HG03039 (cell line): ENCODE measurements at regions not wholly inside any gene's neighbourhood (a gene's known extent, or its start where the extent isn't known, plus 50 kb on each side); places are given as distances from the start of the nearest gene placed in this dataset.

Experiments used
- ATAC-seq: cut with Tn5 transposase; IDR thresholded peaks from one replicate; pipeline ENCODE4 v1.9.1; 2021; ENCODE audit warnings: mild to moderate bottlenecking, moderate library complexity; ENCODE audit not compliant: unreplicated experiment

DNA sequence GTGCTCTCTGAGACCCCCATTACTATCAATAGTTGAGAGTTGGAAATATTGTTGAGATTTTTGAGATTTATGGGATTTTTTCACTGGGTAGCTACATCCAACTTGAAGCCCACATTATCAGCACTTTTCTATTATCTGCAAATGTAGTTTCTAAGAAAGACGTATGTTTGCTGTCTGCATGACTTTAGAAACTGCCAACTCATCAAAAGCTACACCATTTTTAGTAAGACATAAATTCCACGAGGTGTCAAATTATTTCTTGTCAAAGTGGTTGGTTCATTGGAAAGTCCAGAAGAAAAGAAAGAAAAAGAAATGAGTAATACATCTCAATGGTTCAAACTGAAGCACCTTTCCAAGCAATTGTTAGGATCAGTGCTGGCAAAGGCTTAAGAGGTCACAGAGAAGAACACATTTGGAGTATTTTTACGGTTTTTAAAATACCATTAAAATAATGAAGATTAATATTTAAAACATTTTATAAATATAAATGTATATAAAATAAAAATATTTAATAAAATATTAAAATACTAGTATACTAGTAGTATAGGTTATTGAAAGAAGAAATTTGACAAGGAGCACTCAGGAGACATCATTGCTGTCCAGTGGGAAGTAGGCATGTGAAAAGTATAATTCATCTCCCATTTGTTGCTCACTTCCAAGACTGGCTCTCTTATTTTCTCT lies 463.5 kb downstream of the TAFA4 start:
- ATAC-seq, result no peak

DNA sequence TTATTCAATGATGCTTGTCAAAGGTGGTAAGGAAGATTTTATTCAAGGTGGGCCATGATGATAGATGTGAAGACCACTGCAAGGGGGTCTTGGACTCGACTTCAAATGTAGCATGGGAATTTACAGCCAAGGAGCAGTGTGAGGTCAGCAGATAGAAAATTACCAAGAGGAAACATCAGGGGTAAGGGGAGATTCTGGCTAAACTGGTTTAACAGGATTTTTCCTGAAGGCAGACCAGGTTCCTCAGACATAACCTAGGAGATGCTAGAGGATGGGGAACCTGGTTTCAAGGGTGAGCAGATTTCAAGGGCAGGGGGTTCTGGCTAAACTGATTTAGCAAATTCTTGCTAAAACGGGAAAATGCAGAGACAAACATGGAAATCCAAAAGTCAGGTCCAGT lies 464.9 kb downstream of the TAFA4 start:
- no peak for ATAC-seq

DNA sequence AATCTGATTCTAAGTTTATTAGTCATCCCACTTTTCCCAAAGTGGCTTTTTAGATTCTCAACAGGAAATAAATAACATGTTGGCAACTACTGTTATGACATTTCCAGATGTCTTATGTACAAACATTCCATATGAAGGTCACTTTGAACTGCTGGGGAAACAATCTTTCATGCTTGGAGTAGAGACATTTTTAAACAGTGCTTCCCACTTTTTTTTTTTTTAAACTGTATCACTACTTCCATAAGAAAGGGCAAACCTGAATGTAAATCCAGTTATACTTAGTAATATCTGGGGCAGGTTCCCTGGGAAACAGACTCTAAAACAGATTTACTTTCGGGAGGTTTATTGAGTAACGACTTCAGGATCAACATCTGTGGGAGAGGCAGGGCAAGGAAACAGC lies 473.8 kb downstream of the TAFA4 start:
- no peak for ATAC-seq

DNA sequence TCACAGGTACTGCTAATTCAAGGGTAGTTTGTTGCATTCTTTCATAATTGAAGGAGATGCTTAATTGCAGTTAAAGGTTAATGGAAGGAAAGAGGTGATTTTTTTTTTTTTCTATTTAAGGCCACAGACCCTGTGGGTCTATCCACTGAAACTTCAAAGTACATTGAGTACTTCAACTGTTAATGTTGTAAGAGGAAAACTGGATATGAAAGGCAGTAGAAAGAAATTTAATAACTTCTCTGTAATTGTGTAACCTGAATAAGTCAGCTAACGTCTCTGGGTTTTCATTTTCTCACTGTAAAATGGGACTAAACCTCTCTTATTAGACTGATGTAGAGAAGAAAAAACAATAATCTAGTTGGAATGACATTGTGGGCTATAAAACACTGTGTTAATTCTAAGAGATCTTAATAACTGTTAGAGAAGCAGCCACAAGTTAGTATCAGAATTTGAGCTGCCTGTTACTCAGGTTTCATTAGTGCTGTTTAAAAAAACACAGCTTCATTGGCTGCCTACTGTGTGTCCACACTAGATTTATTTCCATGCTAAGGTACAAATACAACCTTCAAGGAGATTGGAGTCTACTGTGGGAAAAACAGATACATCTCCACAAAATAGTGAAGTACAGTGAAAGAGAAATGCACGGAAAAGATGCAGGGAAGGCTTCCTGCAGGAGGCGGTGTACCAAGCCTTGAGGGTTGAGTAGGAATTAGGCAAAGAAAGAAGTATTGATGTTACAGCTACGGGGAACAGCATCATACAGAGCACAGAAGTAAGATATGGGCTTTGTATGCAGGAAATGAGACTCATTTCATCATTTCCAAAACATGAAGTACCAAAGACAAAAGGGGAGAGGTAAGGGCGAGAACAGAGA lies 483.6 kb downstream of the TAFA4 start:
- no peak for ATAC-seq

DNA sequence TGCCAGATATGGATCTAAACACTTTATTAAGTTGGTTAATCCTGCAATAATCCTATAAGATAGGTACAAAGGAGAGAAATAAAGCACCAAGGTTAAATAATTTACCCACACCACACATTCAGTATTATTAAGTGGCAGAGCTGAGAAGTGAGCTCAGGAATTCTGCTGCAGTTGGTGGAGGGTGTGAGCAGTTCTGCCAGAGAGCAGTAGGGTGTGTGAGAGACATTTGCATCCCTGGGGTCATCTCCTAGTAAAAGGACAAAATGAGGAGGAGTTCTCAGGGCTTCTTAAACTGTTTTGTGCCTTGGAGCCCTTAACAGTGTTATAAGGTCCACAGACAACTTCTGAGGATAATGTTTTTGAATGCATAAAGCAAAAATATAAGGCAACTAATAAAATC lies 484.5 kb downstream of the TAFA4 start:
- ATAC-seq, result no peak

DNA sequence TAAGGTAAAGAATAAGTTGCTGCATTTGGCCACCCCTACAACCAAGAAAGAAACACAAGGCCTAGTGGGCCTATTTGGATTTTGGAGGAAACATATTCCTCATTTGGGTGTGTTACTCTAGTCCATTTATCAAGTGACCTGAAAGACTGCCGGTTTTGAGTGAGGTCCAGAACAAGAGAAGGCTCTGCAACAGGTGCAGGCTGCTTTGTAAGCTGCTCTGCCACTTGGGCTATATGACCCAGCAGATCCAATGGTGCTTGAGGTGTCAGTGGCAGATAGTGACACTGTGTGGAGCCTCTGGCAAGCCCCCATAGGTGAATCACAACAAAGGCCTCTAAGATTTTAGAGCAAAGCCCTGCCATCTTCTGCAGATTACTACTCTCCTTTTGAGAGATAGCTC lies 491.3 kb downstream of the TAFA4 start:
- no peak for ATAC-seq

DNA sequence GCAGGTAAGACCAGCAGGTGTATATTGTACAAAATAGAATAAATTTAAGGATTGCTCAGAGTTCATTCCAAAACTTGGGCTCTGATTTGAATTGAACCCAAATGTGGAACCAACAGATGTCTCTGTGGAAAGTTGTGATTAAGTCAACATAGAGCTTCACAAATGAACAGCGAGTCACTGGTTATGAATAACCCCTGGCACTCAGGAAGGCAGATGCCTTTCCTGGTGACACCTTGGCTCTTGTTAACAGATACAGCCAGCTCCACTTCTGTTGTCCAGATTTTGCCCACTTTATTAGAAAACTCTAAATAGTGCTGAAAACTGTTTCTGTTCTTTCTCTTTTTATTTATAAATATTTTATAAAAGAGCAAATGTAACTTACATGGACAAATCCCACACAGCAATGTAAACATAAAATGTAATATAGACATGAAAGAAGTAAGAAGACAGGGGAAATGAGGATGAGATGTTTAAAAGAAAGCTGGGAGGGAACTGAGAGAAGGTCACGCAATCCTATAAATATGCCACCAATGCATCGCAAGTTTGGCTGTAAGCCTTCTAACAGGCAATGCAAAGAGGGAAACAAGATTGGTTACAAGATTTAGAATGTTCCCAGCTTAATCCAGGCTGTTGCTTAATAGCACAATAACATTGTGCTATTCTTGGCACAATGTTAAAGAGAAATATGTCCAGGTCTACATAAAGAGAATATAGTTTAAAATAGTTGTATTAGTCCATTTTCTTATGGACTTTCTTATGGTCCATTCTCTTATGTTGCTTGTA lies 495.5 kb downstream of the TAFA4 start:
- no peak for ATAC-seq

DNA sequence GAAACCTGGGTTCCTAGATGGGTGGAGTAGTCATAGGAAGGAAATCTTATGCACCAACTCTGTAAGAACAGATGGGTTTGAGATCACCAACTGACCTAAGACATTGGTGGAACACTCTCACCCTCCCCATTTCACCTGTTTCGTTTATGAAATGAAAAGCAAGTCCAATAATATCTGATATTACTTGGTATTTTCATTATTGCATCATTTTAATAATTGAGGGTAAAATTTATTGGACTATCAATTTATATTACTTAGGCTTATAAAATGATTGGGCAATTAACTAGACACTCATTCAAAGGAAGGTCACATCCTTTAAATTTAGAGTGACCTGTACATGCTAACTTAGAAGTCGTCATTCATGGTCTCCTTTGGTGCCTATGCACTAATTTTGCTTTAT lies 503.9 kb downstream of the TAFA4 start:
- no peak for ATAC-seq

DNA sequence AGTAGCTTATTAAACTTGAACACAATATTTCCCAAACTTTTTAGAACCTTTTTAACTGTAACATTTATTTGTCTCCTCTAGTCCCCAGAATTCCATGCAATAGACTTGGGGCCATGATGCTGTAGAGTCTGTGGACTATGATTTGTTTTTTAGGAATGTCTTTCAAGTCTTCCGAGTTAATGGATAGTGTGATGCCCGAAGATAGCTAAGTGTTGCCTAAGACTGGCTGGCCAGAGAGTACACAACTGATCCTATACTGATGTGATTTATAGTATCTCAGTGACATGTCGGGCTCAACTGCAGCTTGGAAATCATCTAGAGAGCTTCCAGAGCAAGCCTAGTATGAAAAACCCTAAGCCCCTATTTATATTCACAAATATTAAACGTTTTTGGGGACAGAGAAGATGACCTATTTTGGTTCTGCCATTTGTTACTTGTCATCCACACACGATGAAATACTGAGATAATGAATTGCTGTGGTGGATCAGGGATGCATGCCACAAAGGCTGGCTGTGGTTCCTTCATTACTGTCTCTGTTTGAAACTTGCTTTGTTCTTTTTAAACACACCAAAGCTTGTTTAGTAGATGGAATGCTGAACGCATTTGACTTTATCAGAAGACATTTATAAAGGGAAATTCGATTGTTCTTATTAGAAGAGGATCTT lies 507.4 kb downstream of the TAFA4 start:
- no peak for ATAC-seq

DNA sequence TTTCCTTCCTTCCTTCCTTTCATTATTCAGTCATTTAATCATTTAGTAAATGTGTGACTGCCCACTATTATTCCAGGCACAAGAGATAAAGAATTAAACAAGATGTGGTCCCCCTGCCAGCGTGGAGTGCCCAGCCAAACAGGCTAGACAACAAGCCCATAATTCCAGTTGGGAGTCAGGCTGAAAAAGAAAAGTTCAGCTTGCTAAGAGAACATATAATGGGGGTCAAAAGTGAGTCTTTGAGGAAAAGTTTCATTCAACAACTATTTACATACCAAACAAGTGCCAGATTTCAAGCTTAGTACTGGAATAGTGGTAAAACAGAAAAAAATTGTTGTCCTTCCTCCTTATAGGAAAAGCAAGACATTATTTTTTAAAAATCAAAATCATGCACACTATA lies 523.7 kb downstream of the TAFA4 start:
- ATAC-seq, result no peak

DNA sequence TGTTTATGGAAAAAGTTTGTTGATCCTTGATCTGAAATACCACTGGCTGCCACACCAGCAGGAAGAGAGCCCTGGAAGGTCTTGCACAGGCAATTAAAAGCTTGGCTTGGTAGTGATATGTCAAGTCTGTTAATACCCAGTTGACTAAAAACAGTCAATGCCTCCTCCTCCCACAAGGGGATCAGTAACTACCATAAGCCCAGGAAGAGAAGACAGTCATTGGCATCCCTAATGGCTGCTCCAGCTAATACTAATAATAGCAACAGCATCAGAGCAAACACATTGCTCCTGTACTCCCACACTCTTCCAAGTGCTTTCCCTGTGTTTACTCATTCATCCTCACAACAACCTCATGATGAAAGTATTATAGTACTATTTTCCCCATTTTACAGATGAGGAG lies 528.6 kb downstream of the TAFA4 start:
- ATAC-seq, result no peak

DNA sequence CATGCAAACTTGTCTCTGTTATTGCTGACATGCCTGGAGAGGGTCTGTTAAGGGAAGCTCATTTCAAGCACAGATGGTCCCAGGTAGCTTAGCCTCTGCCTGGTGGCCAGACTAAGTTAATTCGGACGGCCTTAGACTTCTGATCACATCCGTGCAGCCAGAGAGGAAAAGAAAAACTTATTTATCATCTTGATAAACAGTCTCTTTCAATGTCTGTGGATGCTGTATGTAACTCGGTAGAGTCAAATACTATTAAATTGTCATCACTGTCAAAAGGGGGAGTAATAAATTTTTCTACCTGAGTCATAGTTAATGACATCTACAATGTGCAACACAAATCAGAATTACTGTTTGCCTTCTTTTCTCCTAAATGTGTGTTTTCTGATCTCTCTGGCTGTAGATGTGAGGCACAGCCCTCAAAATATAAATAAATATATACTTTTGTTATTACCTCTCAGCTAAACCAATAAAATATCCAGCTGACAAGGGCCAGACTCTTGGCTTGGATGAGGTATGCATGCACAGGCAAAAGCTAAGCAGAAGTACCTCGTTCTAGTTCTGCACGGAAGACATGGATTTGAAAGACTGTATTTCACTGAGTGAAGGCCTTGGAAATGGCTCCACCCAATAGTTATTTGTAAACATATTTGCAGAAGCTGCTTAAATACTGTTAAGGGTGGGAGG lies 530.0 kb downstream of the TAFA4 start:
- no peak for ATAC-seq

DNA sequence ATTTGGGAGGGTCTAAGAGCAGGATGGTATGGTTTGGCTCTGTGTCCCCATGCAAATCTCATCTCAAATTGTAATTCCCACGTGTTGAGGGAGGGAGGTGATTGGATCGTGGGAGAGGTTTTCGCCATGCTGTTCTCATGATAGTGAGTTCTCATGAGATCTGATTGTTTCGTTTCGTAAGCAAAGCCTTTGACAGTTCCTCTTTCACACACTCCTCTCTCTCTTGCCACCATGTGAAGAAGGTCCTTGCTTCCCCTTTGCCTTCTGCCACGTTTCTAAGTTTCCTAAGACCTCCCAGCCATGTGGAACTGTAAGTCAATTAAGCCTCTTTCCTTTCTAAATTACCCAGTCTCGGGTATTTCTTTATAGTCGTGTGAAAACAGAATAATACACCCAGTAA lies 553.7 kb downstream of the TAFA4 start:
- no peak for ATAC-seq

DNA sequence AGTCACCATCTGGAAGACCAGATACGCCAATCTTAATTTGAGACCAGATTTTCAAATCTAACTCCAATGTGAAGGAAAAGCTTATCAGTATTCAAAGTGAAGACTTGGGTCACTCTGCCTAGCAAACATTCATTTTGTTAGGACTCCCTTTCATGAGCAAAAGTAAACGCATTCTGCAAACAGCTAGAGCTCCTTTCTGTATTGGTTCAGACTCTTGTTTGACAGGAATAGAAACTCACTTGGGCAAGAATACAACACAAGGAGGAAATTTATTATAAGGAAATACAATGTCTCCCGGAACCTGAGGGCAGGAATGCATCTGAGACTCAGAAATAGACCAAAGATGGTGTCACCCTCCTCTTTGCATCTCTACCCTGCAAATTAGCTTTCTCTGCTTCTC lies 558.6 kb downstream of the TAFA4 start:
- no peak for ATAC-seq

DNA sequence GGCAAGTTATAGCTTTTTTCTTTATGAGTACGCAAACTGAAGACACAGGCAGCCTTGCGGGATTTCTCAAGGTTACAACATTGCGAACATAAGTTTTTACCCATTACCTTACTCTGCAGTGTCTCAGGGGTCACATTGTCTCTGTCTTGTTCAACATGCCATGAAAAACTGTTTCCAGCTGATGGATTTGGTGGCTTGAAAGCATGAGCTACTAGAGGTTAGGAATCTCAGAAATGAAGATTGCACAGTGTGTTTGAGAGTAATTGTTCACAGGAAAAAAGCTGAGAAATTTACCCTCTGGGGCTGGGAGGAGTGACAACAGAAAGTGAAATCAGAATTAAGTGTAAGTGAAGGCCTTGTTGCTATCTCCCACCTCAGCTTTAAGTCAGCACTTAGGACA lies 568.6 kb downstream of the TAFA4 start:
- ATAC-seq, result no peak

DNA sequence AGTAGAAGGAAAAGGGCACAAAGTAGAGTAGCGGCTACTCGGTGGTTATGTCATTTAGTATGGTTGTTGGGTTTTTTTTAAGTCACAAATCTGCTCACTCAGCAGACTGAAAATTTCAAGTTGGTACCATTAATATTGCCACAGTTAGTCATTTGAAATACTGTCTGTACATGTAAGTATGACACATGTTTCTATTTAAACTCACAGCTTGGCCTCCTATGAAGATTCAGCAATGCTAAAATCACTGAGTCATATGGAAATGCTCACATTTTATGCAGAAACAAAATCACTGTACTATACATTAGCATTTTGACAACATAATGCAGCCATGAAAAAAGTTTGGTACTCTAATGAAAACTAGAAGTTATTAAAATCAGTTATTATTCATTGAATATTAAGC lies 571.9 kb downstream of the TAFA4 start:
- ATAC-seq, result no peak

DNA sequence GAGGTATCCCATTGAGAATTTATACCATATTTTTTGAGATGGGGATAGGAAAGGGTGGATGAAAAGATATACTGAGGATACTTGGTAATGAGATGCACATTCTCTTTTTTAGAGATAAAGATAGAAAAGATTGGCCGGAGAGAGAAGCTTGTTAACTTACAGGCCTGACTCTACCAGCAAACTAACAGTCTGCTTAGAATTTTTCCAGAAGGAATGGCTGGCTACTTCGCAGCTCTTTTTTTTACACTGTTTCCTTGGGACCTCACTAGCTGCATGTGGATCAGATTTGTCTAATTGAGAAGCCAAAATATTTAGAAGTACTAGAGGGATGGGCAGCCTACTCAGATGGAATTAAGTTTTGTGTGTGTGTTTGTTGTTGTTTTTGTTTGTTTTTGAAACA lies 586.6 kb downstream of the TAFA4 start:
- no peak for ATAC-seq

DNA sequence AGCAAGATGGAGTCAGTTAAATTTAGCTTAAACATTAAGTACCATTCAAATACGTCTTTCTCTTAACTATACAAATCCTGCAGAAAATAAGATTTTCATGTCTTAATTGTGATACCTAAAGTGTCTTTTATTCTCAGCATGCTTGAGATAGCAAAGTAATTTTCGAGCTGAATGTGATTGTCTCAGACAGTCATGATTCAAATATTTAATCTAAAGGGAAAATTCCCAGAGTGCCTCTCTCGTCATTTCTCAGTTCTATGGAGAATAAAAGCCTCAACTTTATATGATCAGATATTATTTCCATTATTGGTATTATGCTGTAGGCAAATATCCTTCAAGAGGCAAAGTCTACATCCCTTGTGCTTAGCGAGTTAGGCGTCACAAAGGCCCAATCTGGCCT lies 589.9 kb downstream of the TAFA4 start:
- no peak for ATAC-seq

DNA sequence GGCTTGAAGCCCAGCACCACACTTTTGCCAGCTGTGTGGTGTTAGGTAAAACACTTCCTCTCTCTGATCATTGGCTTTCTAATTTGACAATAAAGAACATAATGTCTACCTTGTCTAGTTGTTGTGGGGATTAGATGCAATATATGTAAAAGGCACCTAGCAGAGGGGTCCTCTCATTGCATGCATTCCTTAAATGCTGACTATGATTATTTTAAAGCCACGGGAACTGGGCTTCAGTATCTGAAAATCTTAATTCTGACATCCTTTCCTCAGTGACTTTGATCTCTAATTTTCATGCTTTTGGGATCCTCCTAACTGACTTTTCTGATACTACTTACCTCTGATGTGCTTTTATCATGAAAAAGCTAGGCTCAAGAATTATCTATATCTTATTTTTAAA lies 596.3 kb downstream of the TAFA4 start:
- no peak for ATAC-seq

DNA sequence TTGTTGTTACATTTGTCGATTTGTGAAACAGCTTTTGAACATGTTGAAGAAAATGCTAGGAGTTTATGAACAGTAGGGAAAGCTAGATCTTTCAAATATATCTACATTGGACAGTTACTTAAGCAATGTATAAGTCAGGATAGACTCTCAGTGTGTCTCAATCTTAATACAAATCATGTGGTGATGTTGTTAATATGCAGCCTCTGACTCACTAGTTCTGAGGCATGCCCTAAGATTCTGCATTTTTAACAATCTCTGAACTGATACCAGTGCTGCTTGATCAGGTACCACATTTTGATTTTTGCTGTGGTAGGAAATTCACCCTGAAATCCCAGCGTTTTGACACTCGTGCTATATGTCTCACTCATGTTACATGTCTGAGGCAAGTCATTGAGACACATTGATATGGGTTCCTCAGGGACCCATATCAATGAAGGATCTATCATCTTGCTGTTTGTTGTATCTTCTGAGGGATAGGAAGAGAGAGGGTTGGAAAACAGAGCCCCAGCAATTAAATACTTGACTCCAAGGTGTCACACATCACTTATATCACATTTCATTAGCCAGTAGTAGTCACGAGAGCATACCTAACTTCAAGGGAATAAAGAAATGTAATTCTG lies 597.9 kb downstream of the TAFA4 start:
- ATAC-seq, result no peak
